ENCODE measurements at regions not wholly inside any gene's neighbourhood (a gene's known extent, or its start where the extent isn't known, plus 50 kb on each side); places are given as distances from the start of the nearest gene placed in this dataset.

- no peak for DNase-seq
These were observed 375.4 kb upstream of the PTCHD4 start for GRCh38 chr6:48486373-48486772.

- DNase-seq: no peak
These were observed 365.3 kb upstream of the PTCHD4 start for GRCh38 chr6:48476257-48476656.

GRCh38 chr6:48475275-48475674 is 364.3 kb upstream of the PTCHD4 start:
- DNase-seq: no peak

- no peak for DNase-seq
These were observed 363.8 kb upstream of the PTCHD4 start for GRCh38 chr6:48474830-48475229.

GRCh38 chr6:48474136-48474535 is 363.1 kb upstream of the PTCHD4 start:
- no peak for DNase-seq

- DNase-seq: no peak
These were observed 361.5 kb upstream of the PTCHD4 start for GRCh38 chr6:48472535-48472934.

GRCh38 chr6:48472091-48472490 is 361.1 kb upstream of the PTCHD4 start:
- DNase-seq: no peak

GRCh38 chr6:48471326-48471725 is 360.3 kb upstream of the PTCHD4 start:
- no peak for DNase-seq

- DNase-seq: no peak
These were observed 338.0 kb upstream of the PTCHD4 start for GRCh38 chr6:48449002-48449401.

- DNase-seq: no peak
These were observed 336.3 kb upstream of the PTCHD4 start for GRCh38 chr6:48447251-48447650.

- DNase-seq: no peak
These were observed 318.6 kb upstream of the PTCHD4 start for GRCh38 chr6:48429610-48430009.

- DNase-seq: no peak
These were observed 318.0 kb upstream of the PTCHD4 start for GRCh38 chr6:48429021-48429420.

- no peak for DNase-seq
These were observed 315.6 kb upstream of the PTCHD4 start for GRCh38 chr6:48426636-48427035.

- no peak for DNase-seq
These were observed 312.8 kb upstream of the PTCHD4 start for GRCh38 chr6:48423640-48424365.

- DNase-seq: no peak
These were observed 309.0 kb upstream of the PTCHD4 start for GRCh38 chr6:48419992-48420391.

GRCh38 chr6:48417927-48418326 is 306.9 kb upstream of the PTCHD4 start:
- DNase-seq: no peak

GRCh38 chr6:48412656-48413055 is 301.7 kb upstream of the PTCHD4 start:
- DNase-seq: no peak

GRCh38 chr6:48404927-48405326 is 293.9 kb upstream of the PTCHD4 start:
- no peak for DNase-seq

- no peak for DNase-seq
These were observed 292.6 kb upstream of the PTCHD4 start for GRCh38 chr6:48403587-48403986.

GRCh38 chr6:48401016-48401415 is 290.0 kb upstream of the PTCHD4 start:
- DNase-seq: no peak

GRCh38 chr6:48397887-48398286 is 286.9 kb upstream of the PTCHD4 start:
- DNase-seq: no peak

- no peak for DNase-seq
These were observed 278.4 kb upstream of the PTCHD4 start for GRCh38 chr6:48389146-48390043.

GRCh38 chr6:48388044-48388443 is 277.0 kb upstream of the PTCHD4 start:
- DNase-seq: no peak

- DNase-seq: no peak
These were observed 267.9 kb upstream of the PTCHD4 start for GRCh38 chr6:48378884-48379407.

Measured in stimulated activated CD4-positive, alpha-beta T cell treated with anti-CD3 and anti-CD28 coated beads, Interleukin-2, amount 100 ng/mL, for 24 hours (primary cell).